Glutamatergic neuron (in vitro differentiated cells): ENCODE measurements at regions not wholly inside any gene's neighbourhood (a gene's known extent, or its start where the extent isn't known, plus 50 kb on each side); places are given as distances from the start of the nearest gene placed in this dataset.

Experiments
- DNase-seq: peaks from one replicate; pipeline ENCODE4 v3.0.0; 2022
- H3K27ac Mint-ChIP-seq: one replicate; pipeline ENCODE4 v1.8.0; 2020; ENCODE audit warnings: mild to moderate bottlenecking, mixed read lengths, inconsistent platforms; ENCODE audit not compliant: unreplicated experiment
- H3K27me3 Mint-ChIP-seq: one replicate; pipeline ENCODE4 v1.8.0; 2020; ENCODE audit warnings: mild to moderate bottlenecking, moderate library complexity, mixed read lengths, inconsistent platforms; ENCODE audit not compliant: unreplicated experiment
- H3K36me3 Mint-ChIP-seq: one replicate; pipeline ENCODE4 v1.8.0; 2020; ENCODE audit warnings: mild to moderate bottlenecking, mixed read lengths, inconsistent platforms; ENCODE audit not compliant: unreplicated experiment
- H3K4me1 Mint-ChIP-seq: one replicate; pipeline ENCODE4 v1.8.0; 2020; ENCODE audit warnings: mild to moderate bottlenecking, low read depth, mixed read lengths, inconsistent platforms; ENCODE audit not compliant: unreplicated experiment
- H3K4me3 Mint-ChIP-seq: one replicate; pipeline ENCODE4 v1.8.0; 2020; ENCODE audit warnings: mild to moderate bottlenecking, mixed read lengths, inconsistent platforms; ENCODE audit not compliant: unreplicated experiment
- H3K9me3 Mint-ChIP-seq: one replicate; pipeline ENCODE4 v1.8.0; 2020; ENCODE audit warnings: mild to moderate bottlenecking, moderate library complexity, mixed read lengths, inconsistent platforms; ENCODE audit not compliant: unreplicated experiment
- TF ChIP-seq, protein P1 (sequence below): fragments of 200-600 bp; sonication (generic); IDR thresholded peaks from one replicate; pipeline ENCODE4 v1.5.0; 2021; ENCODE audit not compliant: partially characterized antibody, unreplicated experiment

DNA sequence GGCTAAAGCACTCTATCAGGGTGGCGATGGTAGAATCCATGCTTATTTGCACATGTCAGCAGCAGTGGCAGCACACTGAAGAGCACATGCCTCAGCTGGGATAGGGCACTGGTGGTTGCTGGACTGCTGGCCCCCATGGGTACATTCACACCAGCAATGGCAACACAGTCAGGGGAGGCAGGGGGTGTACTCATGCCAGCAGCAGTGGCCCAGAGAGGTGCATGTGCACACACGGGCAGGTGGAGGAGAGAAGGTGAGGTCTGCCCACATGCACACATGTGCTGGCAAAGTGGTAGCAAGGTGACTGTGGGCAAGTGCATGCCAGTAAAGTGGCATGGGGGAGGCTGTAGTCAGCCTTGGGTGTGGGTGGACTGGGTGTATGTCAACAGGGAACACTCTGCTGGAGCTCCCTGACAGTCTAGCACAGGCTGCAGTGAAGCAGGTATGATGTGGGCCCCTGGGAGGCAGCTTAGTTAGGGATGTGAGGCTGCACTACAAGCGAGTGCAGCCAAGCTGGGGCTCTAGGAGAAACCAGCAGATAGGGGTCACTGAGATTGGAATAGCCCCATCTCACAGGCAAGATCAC lies 53.9 kb upstream of the NPAP1 start:
- Mint-ChIP-seq H3K27ac (no peak overlapping the region), H3K9me3 (peaks cover 2% of the 10 kb centered on the region), H3K4me3 (no peak overlapping the region), H3K36me3 (no peaks in the 10 kb centered on the region), H3K4me1 (no peaks in the 10 kb centered on the region), H3K27me3 (peaks cover 2% of the 10 kb centered on the region)
- TF ChIP-seq, protein P1, sequence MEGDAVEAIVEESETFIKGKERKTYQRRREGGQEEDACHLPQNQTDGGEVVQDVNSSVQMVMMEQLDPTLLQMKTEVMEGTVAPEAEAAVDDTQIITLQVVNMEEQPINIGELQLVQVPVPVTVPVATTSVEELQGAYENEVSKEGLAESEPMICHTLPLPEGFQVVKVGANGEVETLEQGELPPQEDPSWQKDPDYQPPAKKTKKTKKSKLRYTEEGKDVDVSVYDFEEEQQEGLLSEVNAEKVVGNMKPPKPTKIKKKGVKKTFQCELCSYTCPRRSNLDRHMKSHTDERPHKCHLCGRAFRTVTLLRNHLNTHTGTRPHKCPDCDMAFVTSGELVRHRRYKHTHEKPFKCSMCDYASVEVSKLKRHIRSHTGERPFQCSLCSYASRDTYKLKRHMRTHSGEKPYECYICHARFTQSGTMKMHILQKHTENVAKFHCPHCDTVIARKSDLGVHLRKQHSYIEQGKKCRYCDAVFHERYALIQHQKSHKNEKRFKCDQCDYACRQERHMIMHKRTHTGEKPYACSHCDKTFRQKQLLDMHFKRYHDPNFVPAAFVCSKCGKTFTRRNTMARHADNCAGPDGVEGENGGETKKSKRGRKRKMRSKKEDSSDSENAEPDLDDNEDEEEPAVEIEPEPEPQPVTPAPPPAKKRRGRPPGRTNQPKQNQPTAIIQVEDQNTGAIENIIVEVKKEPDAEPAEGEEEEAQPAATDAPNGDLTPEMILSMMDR, result no peak
- no peak for DNase-seq
